ENCODE measurements at regions not wholly inside any gene's neighbourhood (a gene's known extent, or its start where the extent isn't known, plus 50 kb on each side); places are given as distances from the start of the nearest gene placed in this dataset.

DNA sequence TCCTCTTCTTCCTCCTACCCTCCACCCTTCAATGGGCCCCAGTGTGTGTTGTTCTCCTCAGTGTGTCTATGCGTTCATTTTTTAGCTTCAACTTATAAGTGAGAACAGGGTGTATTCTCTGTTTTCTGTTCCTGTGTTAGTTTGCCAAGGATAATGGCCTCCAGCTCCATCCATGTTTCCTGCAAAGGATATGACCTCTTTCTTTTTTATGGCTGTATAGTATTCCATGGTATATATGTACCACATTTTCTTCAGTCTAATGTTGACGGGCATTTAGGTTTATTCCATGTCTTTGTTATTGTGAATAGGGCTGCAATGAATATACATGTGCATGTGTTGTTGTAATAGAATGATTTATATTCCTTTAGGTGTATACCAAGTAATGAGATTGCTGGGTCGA lies 634.9 kb upstream of the SEMA6A start:
- TF ChIP-seq, protein P1, sequence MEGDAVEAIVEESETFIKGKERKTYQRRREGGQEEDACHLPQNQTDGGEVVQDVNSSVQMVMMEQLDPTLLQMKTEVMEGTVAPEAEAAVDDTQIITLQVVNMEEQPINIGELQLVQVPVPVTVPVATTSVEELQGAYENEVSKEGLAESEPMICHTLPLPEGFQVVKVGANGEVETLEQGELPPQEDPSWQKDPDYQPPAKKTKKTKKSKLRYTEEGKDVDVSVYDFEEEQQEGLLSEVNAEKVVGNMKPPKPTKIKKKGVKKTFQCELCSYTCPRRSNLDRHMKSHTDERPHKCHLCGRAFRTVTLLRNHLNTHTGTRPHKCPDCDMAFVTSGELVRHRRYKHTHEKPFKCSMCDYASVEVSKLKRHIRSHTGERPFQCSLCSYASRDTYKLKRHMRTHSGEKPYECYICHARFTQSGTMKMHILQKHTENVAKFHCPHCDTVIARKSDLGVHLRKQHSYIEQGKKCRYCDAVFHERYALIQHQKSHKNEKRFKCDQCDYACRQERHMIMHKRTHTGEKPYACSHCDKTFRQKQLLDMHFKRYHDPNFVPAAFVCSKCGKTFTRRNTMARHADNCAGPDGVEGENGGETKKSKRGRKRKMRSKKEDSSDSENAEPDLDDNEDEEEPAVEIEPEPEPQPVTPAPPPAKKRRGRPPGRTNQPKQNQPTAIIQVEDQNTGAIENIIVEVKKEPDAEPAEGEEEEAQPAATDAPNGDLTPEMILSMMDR (IDR thresholded peaks at IDR 0.05 in 2 of 3, conservative IDR thresholded peaks at IDR 0.05 in 1 of 3; ENCODE audit: control insufficient read depth in 2 of 3, extremely low read depth in 1 of 3, insufficient read depth in 1 of 3, low read depth in 3 of 3, low read length in 3 of 3) = no peak
- TF ChIP-seq EP300 (IDR thresholded peaks at IDR 0.05; ENCODE audit: borderline replicate concordance in 1 of 2, control insufficient read depth in 1 of 2, low read depth in 2 of 2, low read length in 2 of 2) (no peak), POLR2AphosphoS5 (IDR thresholded peaks at IDR 0.05; ENCODE audit: low read length) (no peak), SPI1 (IDR thresholded peaks at IDR 0.05; ENCODE audit: borderline replicate concordance, insufficient read depth, low read depth, low read length) (no peak), ETV6 (conservative IDR thresholded peaks at IDR 0.05 in 1 of 2, IDR thresholded peaks at IDR 0.05 in 1 of 2; ENCODE audit: borderline replicate concordance in 1 of 2, low read depth in 1 of 2) (no peak), SUPT20H (IDR thresholded peaks at IDR 0.05; ENCODE audit: borderline replicate concordance, control insufficient read depth, low read depth, low read length) (no peak), USF2 (IDR thresholded peaks at IDR 0.05; ENCODE audit: borderline replicate concordance, low read depth, low read length) (no peak), MAX (IDR thresholded peaks at IDR 0.05; ENCODE audit: low read depth, low read length) (no peak)
- TF ChIP-seq, protein P2, sequence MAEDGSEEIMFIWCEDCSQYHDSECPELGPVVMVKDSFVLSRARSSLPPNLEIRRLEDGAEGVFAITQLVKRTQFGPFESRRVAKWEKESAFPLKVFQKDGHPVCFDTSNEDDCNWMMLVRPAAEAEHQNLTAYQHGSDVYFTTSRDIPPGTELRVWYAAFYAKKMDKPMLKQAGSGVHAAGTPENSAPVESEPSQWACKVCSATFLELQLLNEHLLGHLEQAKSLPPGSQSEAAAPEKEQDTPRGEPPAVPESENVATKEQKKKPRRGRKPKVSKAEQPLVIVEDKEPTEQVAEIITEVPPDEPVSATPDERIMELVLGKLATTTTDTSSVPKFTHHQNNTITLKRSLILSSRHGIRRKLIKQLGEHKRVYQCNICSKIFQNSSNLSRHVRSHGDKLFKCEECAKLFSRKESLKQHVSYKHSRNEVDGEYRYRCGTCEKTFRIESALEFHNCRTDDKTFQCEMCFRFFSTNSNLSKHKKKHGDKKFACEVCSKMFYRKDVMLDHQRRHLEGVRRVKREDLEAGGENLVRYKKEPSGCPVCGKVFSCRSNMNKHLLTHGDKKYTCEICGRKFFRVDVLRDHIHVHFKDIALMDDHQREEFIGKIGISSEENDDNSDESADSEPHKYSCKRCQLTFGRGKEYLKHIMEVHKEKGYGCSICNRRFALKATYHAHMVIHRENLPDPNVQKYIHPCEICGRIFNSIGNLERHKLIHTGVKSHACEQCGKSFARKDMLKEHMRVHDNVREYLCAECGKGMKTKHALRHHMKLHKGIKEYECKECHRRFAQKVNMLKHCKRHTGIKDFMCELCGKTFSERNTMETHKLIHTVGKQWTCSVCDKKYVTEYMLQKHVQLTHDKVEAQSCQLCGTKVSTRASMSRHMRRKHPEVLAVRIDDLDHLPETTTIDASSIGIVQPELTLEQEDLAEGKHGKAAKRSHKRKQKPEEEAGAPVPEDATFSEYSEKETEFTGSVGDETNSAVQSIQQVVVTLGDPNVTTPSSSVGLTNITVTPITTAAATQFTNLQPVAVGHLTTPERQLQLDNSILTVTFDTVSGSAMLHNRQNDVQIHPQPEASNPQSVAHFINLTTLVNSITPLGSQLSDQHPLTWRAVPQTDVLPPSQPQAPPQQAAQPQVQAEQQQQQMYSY (CRISPR knock-in tag; IDR thresholded peaks at IDR 0.05) = no peak

Measured in GM12878 (cell line).